Loucy (cell line): ENCODE measurements at regions not wholly inside any gene's neighbourhood (a gene's known extent, or its start where the extent isn't known, plus 50 kb on each side); places are given as distances from the start of the nearest gene placed in this dataset.

ENCODE experiments used
- CTCF ChIP-seq: fragments of 200-600 bp; sonication (generic); conservative IDR thresholded peaks from 2 replicates; pipeline ENCODE4 v1.5.1; 2014; ENCODE audit warnings: mild to moderate bottlenecking, antibody characterized with exemption, low read length
- EZH2phosphoT487 ChIP-seq: fragments of 200-600 bp; IDR thresholded peaks from 2 replicates; pipeline ENCODE4 v1.6.1; 2018; ENCODE audit warnings: antibody characterized with exemption, mild to moderate bottlenecking, moderate library complexity, borderline replicate concordance

GRCh38 chr9:89916001-89916597 is 311.3 kb downstream of the GADD45G start:
- TF ChIP-seq CTCF: no peak
- no peak for TF ChIP-seq EZH2phosphoT487
